HCT116 (cell line): ENCODE measurements at regions not wholly inside any gene's neighbourhood (a gene's known extent, or its start where the extent isn't known, plus 50 kb on each side); places are given as distances from the start of the nearest gene placed in this dataset.

ENCODE experiments used
- ATAC-seq: fragments of 200-7000 bp; cut with Tn5 transposase; 2 replicates; pipeline ENCODE4 v1.9.1; 2020; ENCODE audit warnings: mild to moderate bottlenecking, moderate library complexity
- BruUV-seq: library from RNA; stranded (reverse); fragments of 400-500 nt; replicated peaks from 2 replicates; lab custom pipeline; 2021; lab: Mats Ljungman, UMichigan
- CTCF ChIA-PET: fragments of 300-600 bp; sonication (Branson Sonifier 250); formaldehyde crosslinking; loops from one replicate; lab custom pipeline; 2021; ENCODE audit warnings: antibody characterized with exemption; lab: Charles Lee
- POLR2A ChIA-PET: fragments of 300-600, 350-600 bp; sonication (Branson Sonifier 250); formaldehyde crosslinking; loops from one replicate; lab custom pipeline; 2021; ENCODE audit warnings: antibody characterized with exemption; lab: Charles Lee
- RAD21 ChIA-PET, 2 experiments: fragments of 300-600 bp; sonication (Branson Sonifier 250); formaldehyde crosslinking; loops; one replicate each; lab custom pipeline; 2023; ENCODE audit warnings: low total read pairs in 2 of 2; ENCODE audit not compliant: uncharacterized antibody in 2 of 2, unreplicated experiment in 2 of 2, low non-redundant PET in 1 of 2; lab: Charles Lee
- DNase-seq: peaks from one replicate; pipeline ENCODE4 v3.0.0-alpha.2; 2010; ENCODE audit warnings: low read depth, low spot score
- H2AFZ ChIP-seq: fragments of 200-600 bp; shearing (Covaris generic), sonication (generic); 2 replicates; pipeline ENCODE4 v1.6.1; 2017; ENCODE audit warnings: low read depth, mixed run types, mixed read lengths, antibody characterized with exemption, low read length; ENCODE audit not compliant: poor library complexity, severe bottlenecking
- H3K27ac ChIP-seq: 2 replicates; pipeline ENCODE4 v1.5.1; 2012; ENCODE audit warnings: low read depth, low read length
- H3K27me3 ChIP-seq: fragments of 200-600 bp; sonication (generic); 2 replicates; pipeline ENCODE4 v1.6.1; 2016; ENCODE audit warnings: mixed run types, low read length, mixed read lengths; ENCODE audit not compliant: insufficient read depth
- H3K36me3 ChIP-seq, 2 experiments: fragments of 200-500 bp in 1 of 2; fragments of 200-600 bp in 1 of 2; sonication (Bioruptor generic) in 1 of 2; sonication (generic) in 1 of 2; 2 replicates each; pipeline versions ENCODE4 v1.5.1 to v1.6.1; 2014 to 2016; ENCODE audit warnings: low read length in 2 of 2, inconsistent platforms in 1 of 2, mixed read lengths in 1 of 2, mixed run types in 1 of 2; ENCODE audit not compliant: insufficient read depth in 2 of 2, control insufficient read depth in 1 of 2
- H3K4me1 ChIP-seq, 2 experiments: fragments of 200-600 bp in 1 of 2; sonication (generic) in 1 of 2; 2 replicates each; pipeline versions ENCODE4 v1.5.1 to v1.6.1; 2012 to 2017; ENCODE audit warnings: low read length in 2 of 2, inconsistent platforms in 1 of 2, mild to moderate bottlenecking in 1 of 2, mixed read lengths in 1 of 2, mixed run types in 1 of 2, moderate library complexity in 1 of 2; ENCODE audit not compliant: insufficient read depth in 2 of 2, control insufficient read depth in 1 of 2
- H3K4me2 ChIP-seq: fragments of 200-600 bp; sonication (generic); 2 replicates; pipeline ENCODE4 v1.6.1; 2017; ENCODE audit warnings: mixed run types, low read length, mixed read lengths
- H3K4me3 ChIP-seq, 2 experiments: fragments of 200-600 bp in 1 of 2; sonication (generic) in 1 of 2; replicated peaks in 1 of 2; 2 replicates each; pipeline ENCODE4 v1.5.1; 2011 to 2016; ENCODE audit warnings: low read length in 2 of 2, control low read depth in 1 of 2, low read depth in 1 of 2, mild to moderate bottlenecking in 1 of 2, mixed read lengths in 1 of 2, mixed run types in 1 of 2
- H3K79me2 ChIP-seq: fragments of 200-600 bp; sonication (generic); 2 replicates; pipeline ENCODE4 v1.6.1; 2017; ENCODE audit warnings: mild to moderate bottlenecking, mixed run types, low read length, moderate library complexity, mixed read lengths; ENCODE audit not compliant: insufficient read depth
- H3K9ac ChIP-seq: fragments of 200-600 bp; sonication (generic); 2 replicates; pipeline ENCODE4 v1.6.1; 2016; ENCODE audit warnings: low read length, mixed read lengths
- H3K9me2 ChIP-seq: fragments of 200-600 bp; sonication (generic), shearing (Covaris generic); 2 replicates; pipeline ENCODE4 v1.6.1; 2017; ENCODE audit warnings: mixed run types, mild to moderate bottlenecking, moderate library complexity; ENCODE audit not compliant: insufficient read depth
- H3K9me3 ChIP-seq, 2 experiments: fragments of 200-500 bp in 1 of 2; fragments of 200-600 bp in 1 of 2; sonication (Bioruptor generic) in 1 of 2; sonication (generic) in 1 of 2; 2 replicates each; pipeline ENCODE4 v1.6.1; 2014 to 2017; ENCODE audit warnings: low read length in 2 of 2, mixed read lengths in 2 of 2, inconsistent platforms in 1 of 2, low read depth in 1 of 2, mild to moderate bottlenecking in 1 of 2, mixed run types in 1 of 2, moderate library complexity in 1 of 2; ENCODE audit not compliant: control insufficient read depth in 1 of 2, insufficient read depth in 1 of 2
- H4K20me1 ChIP-seq: fragments of 200-600 bp; sonication (generic), shearing (Covaris generic); 2 replicates; pipeline ENCODE4 v1.6.1; 2017; ENCODE audit warnings: mixed run types, mild to moderate bottlenecking, moderate library complexity; ENCODE audit not compliant: insufficient read depth
- CBX3 ChIP-seq: IDR thresholded peaks from 2 replicates; pipeline ENCODE4 v1.6.1; 2012; ENCODE audit warnings: low read depth
- CEBPB ChIP-seq: IDR thresholded peaks from 2 replicates; pipeline ENCODE4 v1.6.1; 2012; ENCODE audit warnings: low read depth
- ELF1 ChIP-seq: IDR thresholded peaks from 2 replicates; pipeline ENCODE4 v1.6.1; 2012; ENCODE audit warnings: low read depth, borderline replicate concordance
- EZH2 ChIP-seq: fragments of 200-600 bp; sonication (generic); IDR thresholded peaks from 2 replicates; pipeline ENCODE4 v1.6.1; 2017; ENCODE audit warnings: antibody characterized with exemption, mixed run types
- FOSL1 ChIP-seq: IDR thresholded peaks from 2 replicates; pipeline ENCODE4 v1.6.1; 2012; ENCODE audit warnings: low read depth
- JUND ChIP-seq: IDR thresholded peaks from 2 replicates; pipeline ENCODE4 v1.6.1; 2012
- POLR2A ChIP-seq: IDR thresholded peaks from 2 replicates; pipeline ENCODE4 v1.7.0; 2011; ENCODE audit warnings: borderline replicate concordance; ENCODE audit not compliant: insufficient read depth, insufficient read length; ENCODE audit errors: extremely low read depth
- POLR2AphosphoS5 ChIP-seq: IDR thresholded peaks from 2 replicates; pipeline ENCODE4 v1.6.1; 2011; ENCODE audit warnings: mild to moderate bottlenecking, low read depth, low read length, moderate library complexity
- RAD21 ChIP-seq: IDR thresholded peaks from 2 replicates; pipeline ENCODE4 v1.6.1; 2012; ENCODE audit warnings: low read depth, mild to moderate bottlenecking
- SIN3A ChIP-seq: IDR thresholded peaks from 2 replicates; pipeline ENCODE4 v1.6.1; 2012; ENCODE audit warnings: low read depth
- SP1 ChIP-seq: IDR thresholded peaks from 2 replicates; pipeline ENCODE4 v1.6.1; 2012; ENCODE audit warnings: low read depth
- YY1 ChIP-seq: IDR thresholded peaks from 2 replicates; pipeline ENCODE4 v1.6.1; 2011; ENCODE audit warnings: low read length, low read depth, moderate library complexity, mild to moderate bottlenecking; ENCODE audit not compliant: insufficient replicate concordance; ENCODE audit errors: extremely low read depth
- ZFX ChIP-seq: fragments of 450-650 bp; IDR thresholded peaks from 2 replicates; pipeline ENCODE4 v1.6.1; 2017
- intact Hi-C: fragments of 100-400 bp; cut with micrococcal nuclease; formaldehyde crosslinking; loops from 2 replicates; pipeline ENCODE4 v1.10.0; 2022
- TF ChIP-seq, protein P1 (sequence below), 3 experiments: fragments of 200-600 bp in 1 of 3; sonication (generic) in 1 of 3; IDR thresholded peaks in 2 of 3; conservative IDR thresholded peaks in 1 of 3; 2 replicates each; pipeline ENCODE4 v1.5.1; 2012 to 2017; ENCODE audit warnings: low read depth in 2 of 3, low read length in 2 of 3, antibody characterized with exemption in 1 of 3, borderline replicate concordance in 1 of 3, control low read depth in 1 of 3, mild to moderate bottlenecking in 1 of 3, mixed read lengths in 1 of 3, mixed run types in 1 of 3, moderate library complexity in 1 of 3; ENCODE audit not compliant: insufficient read depth in 1 of 3
- TF ChIP-seq, protein P2 (sequence below): IDR thresholded peaks from 2 replicates; pipeline ENCODE4 v1.6.1; 2012

DNA sequence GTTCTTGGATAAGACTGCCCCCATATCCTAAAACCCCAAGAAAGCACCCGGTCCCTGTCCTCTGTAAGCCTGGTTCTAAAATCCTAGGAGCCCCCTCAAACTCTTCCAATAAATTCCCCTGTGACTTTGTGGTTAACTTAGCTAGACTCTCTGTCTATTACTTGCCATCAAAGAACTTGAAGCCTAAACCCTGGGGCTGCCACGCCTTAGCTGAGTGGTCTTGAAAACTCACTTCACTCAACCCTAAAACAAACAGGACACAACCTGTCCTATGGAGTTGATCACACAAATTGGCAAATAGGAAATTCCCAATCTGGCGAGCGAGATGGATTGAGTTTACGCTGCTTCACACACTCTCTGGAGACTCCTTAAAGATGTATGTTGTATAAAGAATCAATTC lies 191.4 kb upstream of the SVIL start:
- RAD21 ChIA-PET: no interaction called here
- BruUV-seq: no TSS peak
- DNase-seq: no peak
- Histone ChIP-seq H3K79me2 (no peaks in the 10 kb centered on the region), H3K4me1 (peaks cover 0 to under 1% of the 10 kb centered on the region in 2 experiments; a peak in 1 of 4 replicates), H3K9ac (no peak overlapping the region), H3K4me2 (no peak overlapping the region), H3K36me3 (no peaks in the 10 kb centered on the region), H3K9me3 (no peaks in the 10 kb centered on the region), H3K27ac (no peak overlapping the region), H3K27me3 (no peaks in the 10 kb centered on the region), H3K9me2 (no peaks in the 10 kb centered on the region), H4K20me1 (no peaks in the 10 kb centered on the region), H3K4me3 (no peak overlapping the region), H2AFZ (no peak overlapping the region)
- no peak for ATAC-seq
- POLR2A ChIA-PET: no interaction called here
- intact Hi-C loops: no loop called here
- CTCF ChIA-PET: interaction anchor here (0.7 kb wide), 1 partner anchor 532 kb away, joined by 3 read pairs; no protein-coding TSS in a partner anchor
- no peak for TF ChIP-seq FOSL1
- no peak for TF ChIP-seq CEBPB

DNA sequence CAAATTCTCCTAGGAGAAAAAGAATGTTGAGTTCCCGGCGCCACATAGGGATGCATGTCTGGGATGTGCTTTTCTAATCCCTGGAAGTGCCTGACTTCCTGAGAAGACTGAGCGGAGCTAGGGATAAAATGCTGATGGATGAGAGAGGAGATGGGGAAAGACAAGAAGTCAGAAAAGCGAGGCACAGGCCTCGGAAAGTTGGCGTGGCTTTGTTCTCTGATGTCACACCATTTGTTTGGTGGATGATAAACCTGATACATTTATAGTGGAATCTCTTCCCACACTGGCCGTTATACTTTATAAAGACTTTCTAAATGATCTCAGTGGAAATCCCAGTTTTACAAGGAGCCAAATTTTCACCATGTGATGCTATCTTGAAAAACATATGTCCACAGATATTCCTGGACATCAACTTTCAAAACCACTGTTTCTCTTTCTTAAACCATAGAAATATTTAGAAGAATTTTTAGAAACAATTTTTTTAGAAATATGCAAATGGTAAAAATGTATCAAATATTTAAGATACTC lies 188.8 kb upstream of the SVIL start:
- H3K36me3 ChIP-seq: no peaks in the 10 kb centered on the region
- intact Hi-C loops: no loop called here
- no TSS peak for BruUV-seq
- TF ChIP-seq POLR2A (no peak), RAD21 (no peak), POLR2AphosphoS5 (no peak), ZFX (no peak), CBX3 (no peak), SP1 (no peak), ELF1 (no peak), JUND (no peak), YY1 (no peak), FOSL1 (no peak), EZH2 (no peak), SIN3A (no peak)
- TF ChIP-seq, protein P1, sequence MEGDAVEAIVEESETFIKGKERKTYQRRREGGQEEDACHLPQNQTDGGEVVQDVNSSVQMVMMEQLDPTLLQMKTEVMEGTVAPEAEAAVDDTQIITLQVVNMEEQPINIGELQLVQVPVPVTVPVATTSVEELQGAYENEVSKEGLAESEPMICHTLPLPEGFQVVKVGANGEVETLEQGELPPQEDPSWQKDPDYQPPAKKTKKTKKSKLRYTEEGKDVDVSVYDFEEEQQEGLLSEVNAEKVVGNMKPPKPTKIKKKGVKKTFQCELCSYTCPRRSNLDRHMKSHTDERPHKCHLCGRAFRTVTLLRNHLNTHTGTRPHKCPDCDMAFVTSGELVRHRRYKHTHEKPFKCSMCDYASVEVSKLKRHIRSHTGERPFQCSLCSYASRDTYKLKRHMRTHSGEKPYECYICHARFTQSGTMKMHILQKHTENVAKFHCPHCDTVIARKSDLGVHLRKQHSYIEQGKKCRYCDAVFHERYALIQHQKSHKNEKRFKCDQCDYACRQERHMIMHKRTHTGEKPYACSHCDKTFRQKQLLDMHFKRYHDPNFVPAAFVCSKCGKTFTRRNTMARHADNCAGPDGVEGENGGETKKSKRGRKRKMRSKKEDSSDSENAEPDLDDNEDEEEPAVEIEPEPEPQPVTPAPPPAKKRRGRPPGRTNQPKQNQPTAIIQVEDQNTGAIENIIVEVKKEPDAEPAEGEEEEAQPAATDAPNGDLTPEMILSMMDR (IDR thresholded peaks at IDR 0.05 in 2 of 3, conservative IDR thresholded peaks at IDR 0.05 in 1 of 3; ENCODE audit: borderline replicate concordance in 1 of 3, insufficient read depth in 1 of 3, low read depth in 2 of 3, low read length in 2 of 3): no peak
- TF ChIP-seq, protein P2, sequence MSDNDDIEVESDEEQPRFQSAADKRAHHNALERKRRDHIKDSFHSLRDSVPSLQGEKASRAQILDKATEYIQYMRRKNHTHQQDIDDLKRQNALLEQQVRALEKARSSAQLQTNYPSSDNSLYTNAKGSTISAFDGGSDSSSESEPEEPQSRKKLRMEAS: no peak
- ATAC-seq (no peak), DNase-seq (no peak)
- no peaks in the 10 kb centered on the region for H4K20me1 ChIP-seq
- ChIA-PET RAD21 (no interaction called here), CTCF (no interaction called here), POLR2A (no interaction called here)
- H3K27ac ChIP-seq: no peak overlapping the region
- H3K4me1 ChIP-seq: peaks cover 0 to 6% of the 10 kb centered on the region in 2 experiments; a peak in 1 of 4 replicates
- no peak overlapping the region for H3K9ac ChIP-seq
- no peak overlapping the region for H3K4me2 ChIP-seq
- H3K27me3 ChIP-seq: no peaks in the 10 kb centered on the region
- no peaks in the 10 kb centered on the region for H3K79me2 ChIP-seq
- H3K9me2 ChIP-seq: no peaks in the 10 kb centered on the region
- H2AFZ ChIP-seq: no peak overlapping the region
- H3K9me3 ChIP-seq: no peaks in the 10 kb centered on the region
- H3K4me3 ChIP-seq: no peak overlapping the region
